ENCODE measurements at regions not wholly inside any gene's neighbourhood (a gene's known extent, or its start where the extent isn't known, plus 50 kb on each side); places are given as distances from the start of the nearest gene placed in this dataset.

- TF ChIP-seq CTCF (IDR thresholded peaks at IDR 0.05) (no peak), POLR2A (IDR thresholded peaks at IDR 0.05) (no peak)
These were observed 49.9 kb upstream of the KLHL31 start for GRCh38 chr6:53715434-53715833.
